Breast epithelium (tissue), 3 donors: ENCODE measurements at regions not wholly inside any gene's neighbourhood (a gene's known extent, or its start where the extent isn't known, plus 50 kb on each side); places are given as distances from the start of the nearest gene placed in this dataset.

Experiments used
- CTCF ChIP-seq, 3 donors: fragments of 450-650 bp; IDR thresholded peaks; one replicate each; pipeline ENCODE4 v1.5.1; 2016 to 2017; ENCODE audit warnings: antibody characterized with exemption in 3 of 3, mild to moderate bottlenecking in 3 of 3, moderate library complexity in 3 of 3
- POLR2A ChIP-seq: fragments of 450-650 bp; IDR thresholded peaks from one replicate; pipeline ENCODE4 v1.6.1; 2016; ENCODE audit warnings: antibody characterized with exemption, mild to moderate bottlenecking, moderate library complexity
- POLR2AphosphoS5 ChIP-seq, 3 donors: sonication (generic); formaldehyde crosslinking; IDR thresholded peaks; one replicate each; pipeline ENCODE4 v1.6.1; 2017; ENCODE audit warnings: antibody characterized with exemption in 3 of 3

GRCh38 chr16:73890186-73891128, 406.2 kb upstream of the PSMD7 start:
- TF ChIP-seq CTCF (IDR thresholded peaks at IDR 0.05) (no peak), POLR2A (no peak), POLR2AphosphoS5 (IDR thresholded peaks at IDR 0.05) (no peak)
